Activated CD4-positive, alpha-beta T cell treated with anti-CD3 and anti-CD28 coated beads for 36 hours (primary cell): ENCODE measurements at regions not wholly inside any gene's neighbourhood (a gene's known extent, or its start where the extent isn't known, plus 50 kb on each side); places are given as distances from the start of the nearest gene placed in this dataset.

Source experiments
- ATAC-seq: fragments of 200-7000 bp; cut with Tn5 transposase; one replicate; pipeline ENCODE4 v1.10.0; 2021; ENCODE audit warnings: mild to moderate bottlenecking, moderate library complexity
- CTCF ChIA-PET: fragments of 350-600 bp; sonication (Branson Sonifier 250); formaldehyde crosslinking; loops from one replicate; lab custom pipeline; 2021; ENCODE audit warnings: antibody characterized with exemption; lab: Charles Lee
- POLR2A ChIA-PET: fragments of 350-600 bp; sonication (Branson Sonifier 250); formaldehyde crosslinking; loops from one replicate; lab custom pipeline; 2021; ENCODE audit warnings: antibody characterized with exemption, inconsistent platforms; lab: Charles Lee
- DNase-seq: peaks from one replicate; pipeline ENCODE4 v3.0.0-alpha.2; 2020
- H3K27ac Mint-ChIP-seq: one replicate; pipeline ENCODE4 v1.8.0; 2021; ENCODE audit warnings: mixed read lengths
- H3K27me3 Mint-ChIP-seq: one replicate; pipeline ENCODE4 v1.8.0; 2021; ENCODE audit warnings: mixed read lengths
- H3K36me3 Mint-ChIP-seq: one replicate; pipeline ENCODE4 v1.8.0; 2021; ENCODE audit warnings: low read depth, mixed read lengths
- H3K4me1 Mint-ChIP-seq: one replicate; pipeline ENCODE4 v1.8.0; 2021; ENCODE audit warnings: mixed read lengths
- H3K4me3 Mint-ChIP-seq: one replicate; pipeline ENCODE4 v1.8.0; 2021; ENCODE audit warnings: mild to moderate bottlenecking, moderate library complexity, mixed read lengths
- H3K9me3 Mint-ChIP-seq: one replicate; pipeline ENCODE4 v1.8.0; 2021; ENCODE audit warnings: low read depth, mixed read lengths
- intact Hi-C, 2 experiments: fragments of 100-400 bp; cut with DNase I in 1 of 2; cut with micrococcal nuclease in 1 of 2; formaldehyde crosslinking; loops; one replicate each; pipeline versions ENCODE4 v1.14.2 to v1.15.1; 2022 to 2024; cut with DNase I, micrococcal nuclease

- ATAC-seq (no peak), DNase-seq (no peak)
- H3K27me3 Mint-ChIP-seq: no peaks in the 10 kb centered on the region
- ChIA-PET CTCF (no interaction called here), POLR2A (no interaction called here)
- intact Hi-C loops: no loop called here
- H3K9me3 Mint-ChIP-seq: no peaks in the 10 kb centered on the region
- no peak overlapping the region for H3K27ac Mint-ChIP-seq
- H3K4me3 Mint-ChIP-seq: no peak overlapping the region
- no peaks in the 10 kb centered on the region for H3K36me3 Mint-ChIP-seq
- H3K4me1 Mint-ChIP-seq: peaks cover 4% of the 10 kb centered on the region
Observed at GRCh38 chr1:116299248-116299647, 73.8 kb upstream of the ATP1A1 start.

- Mint-ChIP-seq H3K36me3 (no peaks in the 10 kb centered on the region), H3K9me3 (no peaks in the 10 kb centered on the region), H3K4me3 (no peak overlapping the region), H3K4me1 (peaks cover 4% of the 10 kb centered on the region), H3K27me3 (no peaks in the 10 kb centered on the region), H3K27ac (no peak overlapping the region)
- no peak for ATAC-seq
- intact Hi-C loops: no loop called here
- ChIA-PET POLR2A (no interaction called here), CTCF (interaction anchor here (0.9 kb wide), 1 partner anchor 183 kb away, joined by 5 read pairs; no protein-coding TSS in a partner anchor)
- DNase-seq: no peak
Observed at GRCh38 chr1:116302281-116302680, 70.8 kb upstream of the ATP1A1 start.

DNA sequence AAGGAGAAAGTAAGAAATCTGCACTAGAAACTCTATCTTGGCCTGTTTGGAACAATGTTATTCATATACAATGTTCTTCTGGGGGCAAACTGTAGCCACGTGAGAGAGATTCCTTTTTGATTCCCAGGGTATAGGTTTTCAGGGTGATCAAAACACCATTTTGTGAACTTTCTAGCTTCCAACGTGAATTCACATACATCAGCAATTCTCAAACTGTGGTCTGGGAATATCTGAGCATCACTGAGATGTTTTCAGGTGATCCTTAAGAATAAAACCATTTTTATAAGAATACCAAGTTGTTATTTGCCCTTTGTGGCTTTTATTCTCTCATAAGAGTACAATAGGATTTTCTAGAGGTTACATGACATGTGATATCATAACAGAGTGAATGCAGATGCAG is 66.9 kb upstream of the ATP1A1 start:
- CTCF ChIA-PET: interaction anchor here (0.5 to 2.4 kb wide), 2 partner anchors 179 to 181 kb away, joined by 3 to 6 read pairs; no protein-coding TSS in a partner anchor
- intact Hi-C loops: no loop called here
- no peak for ATAC-seq

DNA sequence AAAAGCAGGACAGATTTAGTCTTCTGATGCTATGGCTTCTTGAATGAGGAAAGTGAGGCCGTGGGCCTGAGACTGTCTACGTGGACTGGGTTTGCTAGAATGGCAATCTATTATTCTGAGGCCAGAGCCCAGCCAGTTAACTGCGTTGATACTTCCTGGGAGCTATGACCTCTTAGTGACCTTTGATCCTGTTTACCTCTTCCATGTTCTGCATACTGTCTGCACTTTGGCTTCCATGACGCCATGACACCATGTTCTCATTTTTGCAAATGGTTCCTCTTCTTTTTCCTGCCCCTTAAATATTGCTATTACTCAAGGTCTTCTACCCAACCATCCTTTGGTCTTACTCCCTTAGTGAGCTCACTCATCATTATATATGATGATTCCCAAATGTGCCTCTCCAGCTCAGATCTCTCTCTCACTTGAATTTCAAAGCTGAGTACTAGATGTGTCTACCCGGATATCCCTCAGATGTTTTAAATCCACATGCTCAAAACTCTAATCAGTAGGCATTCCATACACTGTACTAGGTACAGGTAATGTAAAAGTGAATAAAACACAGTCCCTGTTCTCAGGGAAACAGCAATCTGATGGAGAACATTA is 66.1 kb upstream of the ATP1A1 start:
- no peaks in the 10 kb centered on the region for H3K9me3 Mint-ChIP-seq
- no peak overlapping the region for H3K27ac Mint-ChIP-seq
- ATAC-seq (no peak), DNase-seq (no peak)
- intact Hi-C loops: no loop called here
- no peak overlapping the region for H3K4me3 Mint-ChIP-seq
- CTCF ChIA-PET: interaction anchor here (1.1 to 2.4 kb wide), 2 partner anchors 12 to 178 kb away, joined by 4 to 6 read pairs; no protein-coding TSS in a partner anchor
- no peaks in the 10 kb centered on the region for H3K27me3 Mint-ChIP-seq
- peaks cover 15% of the 10 kb centered on the region for H3K4me1 Mint-ChIP-seq
- POLR2A ChIA-PET: no interaction called here
- no peaks in the 10 kb centered on the region for H3K36me3 Mint-ChIP-seq

More for the DNA sequence above, 66.9 kb upstream of the ATP1A1 start:
- Mint-ChIP-seq H3K27ac (no peak overlapping the region), H3K4me1 (peaks cover 15% of the 10 kb centered on the region), H3K9me3 (no peaks in the 10 kb centered on the region), H3K36me3 (no peaks in the 10 kb centered on the region), H3K27me3 (no peaks in the 10 kb centered on the region), H3K4me3 (no peak overlapping the region)
- POLR2A ChIA-PET: no interaction called here
- DNase-seq: no peak

GRCh38 chr1:116308276-116308675 is 64.8 kb upstream of the ATP1A1 start:
- no peaks in the 10 kb centered on the region for H3K36me3 Mint-ChIP-seq
- no peaks in the 10 kb centered on the region for H3K9me3 Mint-ChIP-seq
- H3K27ac Mint-ChIP-seq: no peak overlapping the region
- DNase-seq: no peak
- H3K4me3 Mint-ChIP-seq: no peak overlapping the region
- H3K4me1 Mint-ChIP-seq: peaks cover 21% of the 10 kb centered on the region
- intact Hi-C loops: no loop called here
- ChIA-PET POLR2A (no interaction called here), CTCF (interaction anchor here (1.1 kb wide), 1 partner anchor 10 kb away, joined by 4 read pairs; no protein-coding TSS in a partner anchor)
- H3K27me3 Mint-ChIP-seq: no peaks in the 10 kb centered on the region
- no peak for ATAC-seq

DNA sequence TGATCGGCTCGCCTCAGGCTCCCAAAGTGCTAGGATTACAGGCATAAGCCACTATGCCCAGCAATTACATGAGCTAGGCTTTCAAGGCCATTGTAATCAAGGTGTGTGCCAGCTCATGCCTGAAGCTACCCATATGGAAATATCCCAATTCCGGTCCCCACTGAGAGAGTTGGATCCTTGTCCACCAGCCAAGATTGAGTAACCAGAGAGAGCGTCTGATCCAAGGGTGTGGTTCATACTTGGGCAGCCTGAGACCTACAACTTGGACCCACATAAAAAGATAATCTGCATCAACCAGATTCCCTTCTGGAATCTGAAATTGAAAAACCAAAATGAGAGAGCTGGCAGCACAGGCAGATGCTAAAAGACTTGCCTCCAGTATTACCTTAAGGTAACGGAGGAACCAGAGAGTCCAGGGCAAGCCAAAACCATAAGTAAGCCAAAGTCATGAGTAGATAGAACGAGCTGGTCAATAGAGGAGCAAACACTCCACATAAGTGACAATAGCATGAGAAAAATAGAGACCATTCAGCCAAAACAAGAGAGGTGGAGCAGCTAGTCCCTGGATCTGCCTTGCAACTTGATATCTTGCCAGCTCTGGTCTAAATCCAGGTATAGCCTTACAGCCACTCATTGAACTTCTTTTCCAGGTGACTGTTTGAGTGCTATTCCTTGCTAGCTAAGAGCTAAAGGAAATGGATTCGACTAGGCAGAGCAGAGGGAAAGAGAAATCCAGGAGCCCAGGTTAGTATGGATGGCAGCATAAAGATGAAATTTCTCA is 63.8 kb upstream of the ATP1A1 start:
- no peaks in the 10 kb centered on the region for H3K36me3 Mint-ChIP-seq
- CTCF ChIA-PET: interaction anchor here (0.6 to 2.1 kb wide), 4 partner anchors 45 to 190 kb away, joined by 3 to 5 read pairs (median 4); no protein-coding TSS in a partner anchor
- POLR2A ChIA-PET: no interaction called here
- no peaks in the 10 kb centered on the region for H3K27me3 Mint-ChIP-seq
- intact Hi-C loops: no loop called here
- H3K27ac Mint-ChIP-seq: no peak overlapping the region
- no peaks in the 10 kb centered on the region for H3K9me3 Mint-ChIP-seq
- H3K4me1 Mint-ChIP-seq: peaks cover 21% of the 10 kb centered on the region
- no peak for ATAC-seq
- no peak overlapping the region for H3K4me3 Mint-ChIP-seq
- DNase-seq: no peak

DNA sequence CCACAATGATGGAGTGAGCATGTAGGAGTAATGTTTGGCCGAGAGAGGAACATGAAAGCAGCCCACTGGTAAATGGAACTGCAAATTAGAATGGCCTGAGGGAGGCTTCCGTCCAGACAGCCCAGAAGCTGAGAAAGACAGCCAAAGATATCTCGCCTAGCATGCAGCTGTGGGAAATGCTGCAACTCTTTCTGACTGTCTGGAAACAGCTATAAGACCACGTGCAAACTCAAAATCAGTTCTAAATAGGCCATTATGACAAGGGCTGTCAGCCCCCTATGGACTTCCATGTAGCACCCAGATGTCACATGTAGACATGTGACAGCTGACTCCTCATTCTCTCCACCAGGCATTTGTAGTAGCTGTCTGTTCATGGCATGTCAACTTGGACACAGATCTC is 62.9 kb upstream of the ATP1A1 start:
- POLR2A ChIA-PET: no interaction called here
- Mint-ChIP-seq H3K9me3 (no peaks in the 10 kb centered on the region), H3K4me3 (no peak overlapping the region), H3K27me3 (no peaks in the 10 kb centered on the region), H3K4me1 (peaks cover 21% of the 10 kb centered on the region), H3K36me3 (no peaks in the 10 kb centered on the region), H3K27ac (no peak overlapping the region)
- CTCF ChIA-PET: interaction anchor here (0.6 to 2.1 kb wide), 3 partner anchors 169 to 179 kb away, joined by 3 to 5 read pairs (median 3); no protein-coding TSS in a partner anchor
- DNase-seq (no peak), ATAC-seq (no peak)
- intact Hi-C loops: no loop called here

DNA sequence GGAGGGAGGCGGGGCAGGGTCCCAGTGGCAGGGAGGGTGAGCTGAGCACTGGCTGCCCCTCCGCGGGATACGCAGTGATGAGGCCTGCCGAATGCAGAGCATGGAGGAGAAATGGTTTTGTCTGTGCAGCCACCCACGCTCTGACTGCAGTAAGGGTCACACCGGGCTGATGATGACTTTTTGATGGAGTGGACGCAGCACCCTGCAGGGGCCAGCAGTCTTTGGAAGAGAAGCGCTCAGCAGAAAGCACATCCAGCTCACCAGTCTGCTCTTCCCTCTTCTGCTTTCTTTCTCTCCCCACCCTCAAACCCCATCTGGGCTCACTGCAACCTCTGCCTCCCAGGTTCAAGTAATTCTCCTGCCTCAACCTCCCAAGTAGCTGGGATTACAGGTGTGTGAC is 61.9 kb upstream of the ATP1A1 start:
- H3K4me3 Mint-ChIP-seq: no peak overlapping the region
- no peak for DNase-seq
- H3K27ac Mint-ChIP-seq: no peak overlapping the region
- H3K9me3 Mint-ChIP-seq: no peaks in the 10 kb centered on the region
- no peaks in the 10 kb centered on the region for H3K27me3 Mint-ChIP-seq
- ChIA-PET POLR2A (interaction anchor here (0.6 kb wide), 1 partner anchor 183 kb away, joined by 8 read pairs; no protein-coding TSS in a partner anchor), CTCF (interaction anchor here (2.1 kb wide), 1 partner anchor 174 kb away, joined by 5 read pairs; no protein-coding TSS in a partner anchor)
- intact Hi-C loops: no loop called here
- no peaks in the 10 kb centered on the region for H3K36me3 Mint-ChIP-seq
- peaks cover 24% of the 10 kb centered on the region for H3K4me1 Mint-ChIP-seq
- no peak for ATAC-seq

DNA sequence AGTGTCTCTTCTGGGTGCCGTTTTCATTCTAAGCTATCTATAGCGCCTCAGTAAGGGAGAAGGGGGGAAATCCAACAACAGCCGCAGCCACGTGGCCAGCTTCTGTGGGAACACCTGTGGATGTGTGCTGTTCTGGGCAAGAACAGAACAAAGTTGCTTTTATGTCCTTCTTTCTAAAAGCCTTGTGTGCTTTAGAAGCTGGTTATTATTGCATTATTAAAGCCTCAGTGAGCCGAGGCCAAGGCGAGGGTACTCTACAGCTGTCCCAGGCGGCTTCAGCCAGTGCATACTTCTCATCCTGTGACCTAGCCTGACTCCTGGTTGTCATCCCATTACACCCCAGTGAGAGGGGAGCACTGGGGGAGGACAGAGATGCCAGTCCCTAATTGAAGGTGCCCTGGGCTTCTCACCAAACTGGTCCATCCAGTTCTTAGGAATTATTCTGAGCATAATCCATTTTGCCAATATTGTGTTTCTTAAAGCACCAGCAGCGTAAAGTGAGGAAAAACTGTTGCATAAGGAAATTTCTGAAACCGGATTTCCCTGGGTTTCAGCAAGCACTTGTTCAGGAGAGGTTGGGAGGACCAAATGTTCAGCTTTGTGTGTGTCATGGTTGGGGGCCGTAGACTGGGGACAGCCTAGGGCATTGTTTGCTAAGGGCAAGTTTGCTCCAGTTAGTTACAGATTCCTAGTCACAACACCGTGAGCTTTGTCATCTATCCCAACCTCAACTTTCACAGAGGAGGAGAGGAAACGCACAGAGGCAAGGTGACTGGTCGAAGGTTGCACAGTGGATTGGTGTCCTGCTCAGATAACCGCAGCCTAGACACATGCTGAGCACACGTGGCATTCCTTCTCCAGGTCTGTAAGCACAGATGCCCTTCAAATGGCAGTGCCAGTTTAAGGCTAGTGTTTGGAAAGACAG is 61.0 kb upstream of the ATP1A1 start:
- no peak for ATAC-seq
- Mint-ChIP-seq H3K27ac (no peak overlapping the region), H3K27me3 (no peaks in the 10 kb centered on the region), H3K4me3 (no peak overlapping the region), H3K36me3 (no peaks in the 10 kb centered on the region), H3K9me3 (no peaks in the 10 kb centered on the region), H3K4me1 (peaks cover 33% of the 10 kb centered on the region)
- CTCF ChIA-PET: interaction anchor here (0.6 to 2.1 kb wide), 2 partner anchors 24 to 173 kb away, joined by 4 to 5 read pairs; no protein-coding TSS in a partner anchor
- DNase-seq: no peak
- intact Hi-C loops: no loop called here
- POLR2A ChIA-PET: interaction anchor here (0.6 kb wide), 1 partner anchor 183 kb away, joined by 8 read pairs; no protein-coding TSS in a partner anchor

GRCh38 chr1:116312681-116313069 is 60.4 kb upstream of the ATP1A1 start:
- ATAC-seq: no peak
- no peaks in the 10 kb centered on the region for H3K27me3 Mint-ChIP-seq
- intact Hi-C loops: no loop called here
- DNase-seq: no peak
- no peaks in the 10 kb centered on the region for H3K9me3 Mint-ChIP-seq
- H3K36me3 Mint-ChIP-seq: no peaks in the 10 kb centered on the region
- ChIA-PET POLR2A (no interaction called here), CTCF (no interaction called here)
- H3K27ac Mint-ChIP-seq: no peak overlapping the region
- H3K4me3 Mint-ChIP-seq: no peak overlapping the region
- H3K4me1 Mint-ChIP-seq: peaks cover 37% of the 10 kb centered on the region

GRCh38 chr1:116313776-116314175 is 59.3 kb upstream of the ATP1A1 start:
- H3K36me3 Mint-ChIP-seq: no peaks in the 10 kb centered on the region
- intact Hi-C loops: no loop called here
- ATAC-seq: no peak

More at GRCh38 chr1:116313776-116314175, 59.3 kb upstream of the ATP1A1 start:
- POLR2A ChIA-PET: no interaction called here
- no peak overlapping the region for H3K27ac Mint-ChIP-seq
- no peak overlapping the region for H3K4me3 Mint-ChIP-seq
- H3K4me1 Mint-ChIP-seq: peaks cover 37% of the 10 kb centered on the region
- CTCF ChIA-PET: no interaction called here
- no peak for DNase-seq
- H3K27me3 Mint-ChIP-seq: no peaks in the 10 kb centered on the region
- no peaks in the 10 kb centered on the region for H3K9me3 Mint-ChIP-seq
